GM19025 (cell line): ENCODE measurements at regions not wholly inside any gene's neighbourhood (a gene's known extent, or its start where the extent isn't known, plus 50 kb on each side); places are given as distances from the start of the nearest gene placed in this dataset.

Experiments used
- ATAC-seq: cut with Tn5 transposase; IDR thresholded peaks from one replicate; pipeline ENCODE4 v1.9.1; 2021; ENCODE audit warnings: mild to moderate bottlenecking, low read depth, moderate library complexity; ENCODE audit not compliant: unreplicated experiment

DNA sequence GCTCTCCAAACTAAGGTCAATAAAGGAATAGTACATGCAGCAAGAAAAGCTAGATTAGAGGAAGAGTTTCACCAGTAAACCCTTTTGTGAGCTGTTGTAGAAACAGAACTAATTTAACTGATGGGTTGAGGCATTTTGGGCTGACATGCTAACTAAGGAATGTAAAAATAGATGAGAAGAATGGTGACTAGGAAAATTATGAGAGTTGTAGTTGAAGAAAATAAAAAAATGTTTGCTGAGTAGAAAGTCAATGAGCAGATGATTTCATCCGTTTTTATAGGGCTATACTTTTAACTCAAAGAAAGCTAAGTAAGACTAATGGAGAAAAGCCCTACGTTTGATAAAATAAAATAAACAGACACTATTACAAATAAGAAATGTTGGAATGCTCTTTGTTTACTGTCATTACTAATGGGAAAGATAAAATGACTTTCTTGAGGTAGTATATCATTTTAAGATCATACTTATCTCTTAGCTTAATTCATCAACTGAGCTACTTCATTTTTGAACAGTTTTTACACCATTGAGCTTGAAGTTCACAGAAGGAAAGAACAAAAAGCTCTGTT is 209.4 kb upstream of the DPH6 start:
- ATAC-seq: no peak

DNA sequence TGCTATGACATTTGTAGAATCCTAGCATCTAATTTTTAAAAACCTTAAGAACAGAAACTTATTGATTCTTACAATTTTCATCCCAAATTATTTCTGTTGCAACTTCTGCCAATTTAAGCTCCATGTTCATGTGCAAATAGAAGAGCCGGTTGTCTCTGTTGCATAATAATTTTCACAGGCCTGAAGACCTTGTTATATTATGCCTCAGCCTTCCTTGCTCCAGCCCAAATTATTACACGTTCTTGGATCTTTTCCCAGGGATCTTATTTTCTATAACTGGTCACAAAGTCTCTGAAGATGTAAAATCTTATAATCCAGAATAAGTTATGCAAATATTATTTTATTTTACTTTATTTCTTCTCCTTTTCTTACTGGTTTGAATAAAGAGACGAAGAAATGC is 210.7 kb upstream of the DPH6 start:
- ATAC-seq: no peak

- ATAC-seq: no peak
Observed at GRCh38 chr15:35757361-35757760, 211.4 kb upstream of the DPH6 start.

DNA sequence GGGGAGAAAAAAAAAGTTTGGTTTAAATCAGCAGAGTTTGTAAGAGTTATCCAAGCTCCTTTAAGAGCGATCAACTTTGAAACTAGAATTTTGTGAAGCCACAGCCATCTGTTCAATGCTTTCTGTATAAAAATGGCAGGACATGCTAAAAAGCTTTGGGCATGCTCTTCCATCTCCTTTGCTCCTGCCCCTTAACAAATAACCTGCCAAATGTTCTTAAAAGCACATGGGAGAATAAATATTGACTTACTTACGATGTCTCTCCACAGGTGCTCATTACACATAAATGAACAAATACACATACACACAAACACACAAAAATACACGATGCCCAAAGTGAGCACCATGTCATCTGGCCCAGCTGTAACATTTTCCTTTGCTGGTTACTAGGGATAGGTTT is 211.8 kb upstream of the DPH6 start:
- no peak for ATAC-seq

DNA sequence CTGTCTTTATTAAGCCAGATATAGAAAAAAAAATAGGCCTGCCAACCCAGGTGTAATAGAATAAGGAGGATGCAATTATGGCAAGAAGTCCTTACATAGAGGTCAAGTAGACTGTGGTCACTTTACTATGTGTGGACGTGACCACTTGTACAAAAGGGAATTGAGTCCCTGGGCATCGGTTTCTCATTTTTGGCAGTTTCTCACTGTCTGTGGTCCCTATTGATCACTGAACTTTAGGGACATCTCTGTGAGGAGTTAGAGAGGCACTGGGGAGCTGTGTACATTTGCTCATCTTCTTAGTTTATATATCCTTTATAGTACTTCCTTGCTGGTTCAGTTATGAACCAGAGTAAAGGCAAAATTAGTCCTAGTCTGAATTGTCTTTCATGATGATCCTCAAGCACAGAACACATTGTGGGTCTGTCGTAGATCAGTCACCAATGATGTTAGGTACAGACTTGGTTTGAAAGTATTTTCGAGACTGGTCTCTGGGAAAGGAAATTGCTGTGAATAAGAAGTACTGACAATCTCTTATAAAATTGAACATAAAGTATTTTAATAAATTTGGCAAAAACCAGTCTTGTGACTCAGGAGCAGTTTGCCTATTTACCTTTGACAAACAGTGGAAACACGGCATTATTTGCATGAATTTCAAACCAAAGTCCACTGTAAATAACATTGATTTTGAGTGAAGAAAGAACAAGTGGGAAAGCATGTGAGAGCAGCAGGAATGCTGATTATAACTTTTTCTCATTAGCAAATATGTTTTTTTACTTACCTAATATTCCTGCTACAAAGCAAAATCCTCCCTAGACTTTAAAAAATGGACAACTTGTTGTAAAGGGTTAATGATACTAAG is 218.9 kb upstream of the DPH6 start:
- no peak for ATAC-seq

DNA sequence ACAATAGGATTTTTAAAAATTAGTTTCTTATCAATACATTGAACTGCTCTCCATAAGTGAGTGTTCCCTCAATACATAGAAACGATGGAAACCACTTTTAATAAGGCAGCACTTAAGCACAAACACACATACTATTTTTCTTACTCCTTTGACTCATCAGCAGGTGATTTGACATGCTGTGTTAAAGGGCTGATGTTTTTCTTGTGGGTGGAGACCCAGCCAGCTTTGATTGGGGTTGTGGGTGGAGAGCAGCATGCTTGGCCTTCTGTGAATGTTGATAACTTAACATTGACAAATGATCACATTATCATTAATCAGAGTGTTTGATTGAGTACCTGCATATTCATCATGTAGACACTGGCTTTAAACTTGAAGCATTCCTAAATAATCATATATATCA is 223.0 kb upstream of the DPH6 start:
- no peak for ATAC-seq

DNA sequence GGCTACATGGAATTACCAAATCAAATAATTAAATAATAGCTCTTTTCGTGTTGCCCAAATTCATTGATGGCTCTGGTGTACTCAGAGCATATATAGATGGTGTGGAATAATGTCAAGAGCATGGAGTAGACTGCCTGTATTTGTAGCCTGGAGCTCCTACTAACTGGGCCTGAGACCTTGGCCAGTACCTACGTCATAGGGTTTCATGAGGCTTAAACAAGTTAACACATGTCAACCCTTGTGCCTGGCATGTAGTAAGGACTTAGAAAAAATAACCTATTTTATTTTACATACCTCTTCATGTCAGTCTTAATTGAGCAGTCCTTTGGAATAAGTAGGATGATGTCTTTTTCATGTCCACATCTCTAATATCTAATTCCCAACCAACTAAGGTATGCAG is 223.7 kb upstream of the DPH6 start:
- ATAC-seq: no peak

DNA sequence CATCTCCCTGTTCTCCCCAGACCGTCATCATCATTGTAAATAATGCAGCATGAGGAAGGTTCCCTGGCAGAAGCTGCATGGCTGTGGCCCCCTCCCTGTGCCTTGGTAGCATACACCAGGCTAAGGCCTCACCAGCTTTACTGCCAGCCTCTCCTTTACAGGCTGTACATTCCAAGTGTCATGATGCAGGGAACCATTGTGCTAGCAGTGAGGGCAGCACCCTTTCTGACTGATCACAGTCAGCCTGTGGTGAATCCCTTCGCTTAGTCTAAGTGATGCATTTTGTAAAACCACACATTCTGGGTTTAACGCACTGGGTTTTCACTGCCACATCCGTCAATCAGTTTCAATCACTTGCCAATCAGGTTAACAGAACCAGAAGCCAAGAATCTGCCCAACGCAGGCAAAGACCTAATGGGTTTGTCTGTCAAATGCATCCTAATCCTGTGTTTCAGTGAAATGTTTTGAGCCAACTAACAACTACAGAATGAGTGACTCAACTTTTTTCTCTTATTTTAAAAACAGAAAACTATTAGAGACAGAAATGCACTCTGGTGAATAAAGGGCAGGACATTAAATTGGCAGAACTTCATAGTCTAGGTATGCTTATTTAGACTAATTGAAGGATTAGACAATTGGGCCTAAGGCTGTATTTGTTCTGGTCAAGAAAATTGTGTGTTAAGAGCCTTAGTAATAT is 225.9 kb upstream of the DPH6 start:
- ATAC-seq: no peak

- ATAC-seq: no peak
Observed at GRCh38 chr15:35774653-35775052, 228.7 kb upstream of the DPH6 start.

- ATAC-seq: no peak
Observed at GRCh38 chr15:35775471-35775870, 229.5 kb upstream of the DPH6 start.

- no peak for ATAC-seq
Observed at GRCh38 chr15:35777061-35777460, 231.1 kb upstream of the DPH6 start.

DNA sequence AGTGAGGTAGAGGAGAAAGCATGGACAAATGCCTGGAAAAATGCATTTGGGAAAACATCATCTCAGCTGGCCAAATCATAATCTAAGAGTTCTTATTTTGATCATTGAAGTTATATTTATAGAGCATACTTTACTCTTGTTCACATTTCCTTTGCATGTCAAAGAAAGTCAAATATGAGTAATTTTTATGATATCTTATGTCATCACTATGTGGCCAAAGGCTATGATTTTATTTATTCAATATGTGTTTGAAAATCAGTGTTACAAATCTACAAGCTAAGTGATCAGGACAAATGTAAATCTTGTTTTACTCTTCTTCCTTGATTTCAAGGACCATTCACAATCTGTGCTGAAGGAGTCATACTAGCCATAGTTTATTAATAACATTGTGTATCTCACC is 237.2 kb upstream of the DPH6 start:
- ATAC-seq: no peak

DNA sequence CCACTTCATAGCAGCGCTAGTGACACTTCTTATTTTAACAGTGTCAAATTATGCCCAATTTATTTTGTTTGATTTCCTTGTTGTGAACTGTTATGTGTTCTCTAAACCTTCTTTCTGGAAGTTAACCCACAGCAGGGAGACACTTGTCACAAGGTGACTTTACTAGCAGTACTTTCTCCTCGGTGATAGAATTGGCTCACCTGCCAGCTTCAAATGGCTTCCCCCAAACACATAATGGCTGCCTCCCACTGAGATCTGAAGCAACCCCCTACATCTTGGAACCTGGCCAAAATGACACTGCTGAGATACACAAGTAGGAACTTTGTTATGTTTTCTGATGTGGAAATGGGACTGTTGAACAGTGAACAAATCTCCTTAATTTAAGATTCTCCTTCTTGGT is 238.8 kb upstream of the DPH6 start:
- no peak for ATAC-seq

DNA sequence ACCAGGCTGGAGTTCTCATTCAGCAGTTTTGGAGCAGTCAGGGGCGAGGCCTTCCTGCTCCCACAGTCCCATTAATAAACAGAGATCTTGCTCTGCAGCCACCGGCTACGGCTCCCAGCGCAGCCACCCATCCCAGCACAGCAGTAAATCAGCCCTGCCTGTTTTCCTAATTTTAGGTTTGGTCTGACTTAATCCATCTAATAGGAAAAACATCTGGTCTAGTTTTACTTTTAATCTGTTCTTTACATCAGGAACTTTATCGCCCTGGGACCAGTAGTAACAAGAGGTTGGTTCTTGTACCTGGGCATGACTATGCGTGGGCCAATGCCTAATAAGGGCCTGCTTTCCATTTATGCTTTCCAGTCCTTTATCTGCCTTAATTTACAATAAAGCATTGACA is 264.0 kb upstream of the DPH6 start:
- ATAC-seq: no peak

GRCh38 chr15:35813573-35813972 is 267.6 kb upstream of the DPH6 start:
- ATAC-seq: no peak

- ATAC-seq: no peak
Observed at GRCh38 chr15:35818846-35819245, 272.9 kb upstream of the DPH6 start.

DNA sequence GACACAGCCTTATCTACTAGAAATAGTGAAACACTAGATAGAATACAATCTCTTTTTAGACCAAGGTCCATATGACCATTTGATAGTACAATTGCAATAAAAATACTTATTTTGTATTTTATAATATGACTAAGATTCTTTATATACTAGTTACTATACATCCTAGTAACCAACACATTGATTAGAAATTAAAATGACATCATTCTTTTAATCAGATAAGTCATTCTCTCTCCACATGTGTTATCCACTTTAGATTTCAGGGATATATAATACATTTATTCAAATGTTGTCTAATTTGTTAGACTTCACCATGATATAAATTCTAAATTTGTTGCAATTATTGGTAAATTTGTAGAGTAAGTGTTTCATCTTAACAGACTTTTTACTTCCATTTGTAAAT is 276.2 kb upstream of the DPH6 start:
- ATAC-seq: no peak

GRCh38 chr15:35827141-35827540 is 281.2 kb upstream of the DPH6 start:
- ATAC-seq: no peak

- ATAC-seq: no peak
Observed at GRCh38 chr15:35827911-35828310, 281.9 kb upstream of the DPH6 start.

GRCh38 chr15:35833581-35833980 is 287.6 kb upstream of the DPH6 start:
- ATAC-seq: no peak

GRCh38 chr15:35834216-35834830 is 288.4 kb upstream of the DPH6 start:
- ATAC-seq: no peak
